ENCODE measurements at regions not wholly inside any gene's neighbourhood (a gene's known extent, or its start where the extent isn't known, plus 50 kb on each side); places are given as distances from the start of the nearest gene placed in this dataset.

DNA sequence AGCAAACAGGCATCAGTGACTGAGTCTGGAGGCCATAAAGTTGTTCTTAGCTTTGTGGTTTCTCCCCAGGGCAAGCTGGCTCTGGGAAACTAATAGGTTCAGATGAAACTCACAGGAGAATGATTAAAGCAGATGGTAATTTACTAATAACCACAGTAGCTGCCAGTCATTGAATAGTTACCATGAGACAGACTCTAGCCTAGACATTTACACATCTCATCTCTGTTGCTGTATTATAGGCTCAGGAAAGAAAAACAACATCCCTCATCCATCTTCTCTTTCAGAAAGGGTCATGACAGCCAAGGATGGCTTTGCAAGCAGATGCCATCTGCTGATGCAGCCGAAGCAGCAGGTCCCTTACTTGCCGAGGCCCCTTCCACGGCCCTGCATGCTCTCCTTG is 314.0 kb upstream of the ID2 start:
- no peak overlapping the region for H3K4me3 ChIP-seq (replicated peaks in 1 of 2; ENCODE audit: low read depth in 2 of 2, low read length in 2 of 2)
- TF ChIP-seq, protein P1, sequence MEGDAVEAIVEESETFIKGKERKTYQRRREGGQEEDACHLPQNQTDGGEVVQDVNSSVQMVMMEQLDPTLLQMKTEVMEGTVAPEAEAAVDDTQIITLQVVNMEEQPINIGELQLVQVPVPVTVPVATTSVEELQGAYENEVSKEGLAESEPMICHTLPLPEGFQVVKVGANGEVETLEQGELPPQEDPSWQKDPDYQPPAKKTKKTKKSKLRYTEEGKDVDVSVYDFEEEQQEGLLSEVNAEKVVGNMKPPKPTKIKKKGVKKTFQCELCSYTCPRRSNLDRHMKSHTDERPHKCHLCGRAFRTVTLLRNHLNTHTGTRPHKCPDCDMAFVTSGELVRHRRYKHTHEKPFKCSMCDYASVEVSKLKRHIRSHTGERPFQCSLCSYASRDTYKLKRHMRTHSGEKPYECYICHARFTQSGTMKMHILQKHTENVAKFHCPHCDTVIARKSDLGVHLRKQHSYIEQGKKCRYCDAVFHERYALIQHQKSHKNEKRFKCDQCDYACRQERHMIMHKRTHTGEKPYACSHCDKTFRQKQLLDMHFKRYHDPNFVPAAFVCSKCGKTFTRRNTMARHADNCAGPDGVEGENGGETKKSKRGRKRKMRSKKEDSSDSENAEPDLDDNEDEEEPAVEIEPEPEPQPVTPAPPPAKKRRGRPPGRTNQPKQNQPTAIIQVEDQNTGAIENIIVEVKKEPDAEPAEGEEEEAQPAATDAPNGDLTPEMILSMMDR (IDR thresholded peaks at IDR 0.05; ENCODE audit: low read depth, low read length), result no peak
- no peak for DNase-seq (ENCODE audit: low read depth in 2 of 2)

DNA sequence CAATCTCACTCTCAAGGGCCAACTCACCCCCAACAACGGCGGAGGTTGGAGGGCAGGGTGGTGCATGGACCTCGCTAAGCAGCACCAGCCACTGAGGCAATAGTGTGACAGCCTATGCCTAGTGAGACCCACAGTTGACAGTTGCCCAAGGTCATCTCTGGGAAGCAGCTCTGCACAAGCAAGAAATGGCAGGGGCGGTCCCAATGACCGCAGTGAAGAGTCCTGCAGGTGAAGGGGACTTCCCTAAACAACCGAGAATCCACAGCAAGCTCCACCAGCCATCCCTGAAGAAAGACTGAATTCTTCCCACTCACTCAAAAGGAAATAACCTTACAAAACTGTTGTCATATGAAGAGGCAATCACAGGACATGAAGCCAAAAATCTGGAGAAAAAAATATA is 313.4 kb upstream of the ID2 start:
- no peak for DNase-seq (ENCODE audit: low read depth in 2 of 2)
- TF ChIP-seq, protein P1 (IDR thresholded peaks at IDR 0.05; ENCODE audit: low read depth, low read length), result no peak
- no peak overlapping the region for H3K4me3 ChIP-seq (replicated peaks in 1 of 2; ENCODE audit: low read depth in 2 of 2, low read length in 2 of 2)

DNA sequence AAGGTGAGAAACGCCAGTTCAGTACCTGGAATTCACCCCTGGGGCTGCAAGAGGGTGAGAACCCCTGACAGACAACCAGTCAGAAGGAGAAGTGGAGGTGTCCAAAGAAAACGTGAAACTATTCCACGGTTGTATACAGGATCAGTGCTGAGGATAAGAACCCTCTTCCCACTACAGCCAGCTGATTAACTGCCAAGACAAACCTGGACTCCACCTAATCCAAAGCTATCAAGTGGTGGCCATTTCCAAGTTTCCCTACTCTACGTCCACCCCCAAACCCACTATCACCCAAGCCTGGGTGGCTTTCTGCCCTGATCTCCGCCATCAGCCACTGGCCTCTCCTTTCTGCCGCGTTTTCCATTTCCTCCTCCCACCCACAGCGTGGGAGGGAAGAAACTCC is 312.3 kb upstream of the ID2 start:
- DNase-seq (ENCODE audit: low read depth in 2 of 2), result no peak
- TF ChIP-seq, protein P1 (IDR thresholded peaks at IDR 0.05; ENCODE audit: low read depth, low read length), result no peak
- no peak overlapping the region for H3K4me3 ChIP-seq (replicated peaks in 1 of 2; ENCODE audit: low read depth in 2 of 2, low read length in 2 of 2)

DNA sequence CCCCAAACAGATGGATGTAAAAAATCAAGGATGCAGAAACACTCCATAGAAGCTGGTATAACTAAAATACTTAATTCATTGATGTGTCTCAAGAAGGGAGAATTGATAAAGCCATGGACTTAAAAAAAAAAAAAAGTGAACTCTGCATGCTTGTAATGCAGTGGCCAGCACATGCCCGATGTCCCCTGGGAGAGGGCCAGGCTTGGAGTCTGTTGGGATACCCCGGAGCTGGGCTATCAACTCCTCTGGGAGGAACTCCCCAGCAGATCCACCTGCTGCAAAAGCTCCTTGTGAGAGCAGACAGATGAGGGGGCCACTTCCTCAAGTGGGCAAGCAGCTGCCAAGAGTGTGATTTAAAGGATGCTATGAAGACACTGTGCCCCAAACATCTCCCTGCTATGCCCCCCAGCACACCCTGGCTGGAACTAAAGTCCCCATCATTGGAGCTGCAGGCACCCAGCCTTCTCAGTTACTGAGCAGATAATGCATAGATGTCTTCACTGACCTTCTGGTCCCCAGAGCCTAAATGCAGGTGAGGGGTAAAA is 311.5 kb upstream of the ID2 start:
- H3K4me3 ChIP-seq (replicated peaks in 1 of 2; ENCODE audit: low read depth in 2 of 2, low read length in 2 of 2), result no peak overlapping the region
- DNase-seq (ENCODE audit: low read depth in 2 of 2), result no peak
- TF ChIP-seq, protein P1 (IDR thresholded peaks at IDR 0.05; ENCODE audit: low read depth, low read length), result no peak

- no peak overlapping the region for H3K4me3 ChIP-seq (replicated peaks in 1 of 2; ENCODE audit: low read depth in 2 of 2, low read length in 2 of 2)
- no peak for DNase-seq (ENCODE audit: low read depth in 2 of 2)
- TF ChIP-seq, protein P1 (IDR thresholded peaks at IDR 0.05; ENCODE audit: low read depth, low read length), result no peak
These were observed 310.2 kb upstream of the ID2 start for GRCh38 chr2:8371653-8372052.

- TF ChIP-seq, protein P1 (IDR thresholded peaks at IDR 0.05; ENCODE audit: low read depth, low read length), result no peak
- DNase-seq (ENCODE audit: low read depth in 2 of 2), result no peak
- H3K4me3 ChIP-seq (replicated peaks in 1 of 2; ENCODE audit: low read depth in 2 of 2, low read length in 2 of 2), result no peak overlapping the region
These were observed 307.1 kb upstream of the ID2 start for GRCh38 chr2:8374782-8375181.
